ENCODE measurements at regions not wholly inside any gene's neighbourhood (a gene's known extent, or its start where the extent isn't known, plus 50 kb on each side); places are given as distances from the start of the nearest gene placed in this dataset.

DNA sequence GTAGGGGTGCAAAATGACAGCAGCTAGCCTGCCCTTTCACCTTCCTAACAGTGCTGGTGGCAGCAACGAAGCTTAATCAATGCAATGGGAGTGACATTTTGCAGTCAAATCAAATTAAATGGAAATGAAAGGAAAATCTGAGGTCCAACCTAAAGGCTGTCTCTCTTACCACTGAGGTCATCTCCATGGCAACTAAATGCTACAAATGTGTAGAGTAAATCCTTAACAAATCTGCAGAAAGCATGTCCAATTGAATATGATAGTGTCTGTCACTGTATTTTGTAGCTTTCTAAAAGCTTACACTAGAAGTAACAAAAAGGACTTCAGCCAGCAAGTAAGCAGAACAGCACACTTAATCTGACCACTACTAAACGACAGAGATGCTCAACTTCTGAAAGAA is 488.8 kb downstream of the BCAT1 start:
- Histone ChIP-seq H3K4me1 (ENCODE audit: control insufficient read depth, insufficient read depth, low read length) (no peaks in the 10 kb centered on the region), H3K27ac (ENCODE audit: low read length) (no peak overlapping the region), H3K36me3 (ENCODE audit: control insufficient read depth, insufficient read depth, low read length) (no peaks in the 10 kb centered on the region), H3K9me3 (ENCODE audit: control insufficient read depth, low read depth, low read length) (no peaks in the 10 kb centered on the region), H3K27me3 (ENCODE audit: control insufficient read depth, insufficient read depth, low read length) (no peaks in the 10 kb centered on the region), H3K4me3 (ENCODE audit: low read length) (no peak overlapping the region)
- no CpG with 5 or more reads among the region's 2 CpGs for WGBS (ENCODE audit: insufficient coverage, low lambda C conversion rate)
- no peak for DNase-seq

DNA sequence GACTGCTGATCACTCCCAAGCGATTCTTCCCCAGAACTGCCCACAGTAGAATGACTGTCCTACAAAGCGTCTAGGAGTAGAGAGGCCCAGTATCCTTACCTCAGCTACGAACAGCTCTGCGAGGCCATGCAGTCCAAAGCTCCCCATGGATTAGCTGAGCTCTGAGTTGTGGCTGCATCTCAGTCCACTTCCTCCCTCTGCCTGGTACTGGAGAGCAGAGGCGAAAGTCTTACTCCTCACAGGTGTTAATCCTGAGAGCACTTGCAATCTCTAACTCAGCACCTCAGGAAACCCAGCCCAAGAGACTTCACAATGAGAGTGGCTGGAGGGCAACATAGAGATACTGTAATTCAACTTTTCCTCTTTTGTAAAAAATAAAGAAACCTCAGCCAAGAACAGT is 493.1 kb downstream of the BCAT1 start:
- no CpG with 5 or more reads among the region's 5 CpGs for WGBS (ENCODE audit: insufficient coverage, low lambda C conversion rate)
- no peak for DNase-seq

DNA sequence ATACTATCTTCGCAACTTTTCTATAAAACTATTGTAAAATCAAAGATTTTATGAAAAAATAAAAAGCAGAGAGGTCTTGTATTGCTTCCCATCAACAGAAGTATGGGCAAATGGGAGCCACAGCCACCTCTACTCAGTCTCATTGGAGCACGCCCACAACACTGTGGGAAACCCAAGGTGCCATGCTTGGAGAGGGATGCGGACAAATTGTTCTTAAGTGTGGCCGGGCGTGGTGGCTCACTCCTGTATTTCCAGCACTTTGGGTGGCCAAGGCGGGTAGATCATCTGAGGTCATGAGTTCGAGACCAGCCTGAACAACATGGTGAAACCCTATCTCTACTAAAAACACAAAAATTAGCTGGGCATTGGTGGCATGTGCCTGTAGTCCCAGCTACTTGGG is 498.2 kb upstream of the SOX5 start:
- Histone ChIP-seq H3K27me3 (ENCODE audit: control insufficient read depth, insufficient read depth, low read length) (no peaks in the 10 kb centered on the region), H3K4me1 (ENCODE audit: control insufficient read depth, insufficient read depth, low read length) (no peaks in the 10 kb centered on the region), H3K36me3 (ENCODE audit: control insufficient read depth, insufficient read depth, low read length) (no peaks in the 10 kb centered on the region), H3K27ac (ENCODE audit: low read length) (no peak overlapping the region), H3K9me3 (ENCODE audit: control insufficient read depth, low read depth, low read length) (no peaks in the 10 kb centered on the region), H3K4me3 (ENCODE audit: low read length) (no peak overlapping the region)
- 100% methylated on average over 1 of the region's 7 CpGs for WGBS (ENCODE audit: insufficient coverage, low lambda C conversion rate)
- no peak for DNase-seq

More for the DNA sequence above, 493.1 kb downstream of the BCAT1 start:
- H3K27ac ChIP-seq (ENCODE audit: low read length) = no peak overlapping the region
- H3K4me3 ChIP-seq (ENCODE audit: low read length) = no peak overlapping the region
- no peaks in the 10 kb centered on the region for H3K36me3 ChIP-seq (ENCODE audit: control insufficient read depth, insufficient read depth, low read length)
- no peaks in the 10 kb centered on the region for H3K4me1 ChIP-seq (ENCODE audit: control insufficient read depth, insufficient read depth, low read length)
- no peaks in the 10 kb centered on the region for H3K9me3 ChIP-seq (ENCODE audit: control insufficient read depth, low read depth, low read length)
- no peaks in the 10 kb centered on the region for H3K27me3 ChIP-seq (ENCODE audit: control insufficient read depth, insufficient read depth, low read length)

DNA sequence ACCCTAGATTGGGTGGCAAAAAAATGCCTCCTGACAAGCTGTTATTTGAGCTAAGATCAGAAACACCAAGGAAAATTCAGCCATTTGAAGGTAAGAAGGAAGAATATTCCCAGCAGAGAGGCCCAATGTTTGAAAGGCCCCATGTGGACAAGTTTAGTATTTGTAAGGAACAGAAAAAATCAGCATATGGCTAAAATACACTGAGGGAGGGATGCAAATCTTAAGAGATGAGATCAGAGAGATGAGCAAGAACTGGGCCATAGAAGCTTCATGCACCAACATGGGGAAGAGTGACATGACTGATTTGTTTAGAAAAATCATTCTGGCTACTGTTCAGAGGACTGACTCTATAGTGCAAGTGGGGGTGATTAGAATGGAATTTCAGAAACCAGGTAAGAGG is 496.8 kb upstream of the SOX5 start:
- DNase-seq = no peak

DNA sequence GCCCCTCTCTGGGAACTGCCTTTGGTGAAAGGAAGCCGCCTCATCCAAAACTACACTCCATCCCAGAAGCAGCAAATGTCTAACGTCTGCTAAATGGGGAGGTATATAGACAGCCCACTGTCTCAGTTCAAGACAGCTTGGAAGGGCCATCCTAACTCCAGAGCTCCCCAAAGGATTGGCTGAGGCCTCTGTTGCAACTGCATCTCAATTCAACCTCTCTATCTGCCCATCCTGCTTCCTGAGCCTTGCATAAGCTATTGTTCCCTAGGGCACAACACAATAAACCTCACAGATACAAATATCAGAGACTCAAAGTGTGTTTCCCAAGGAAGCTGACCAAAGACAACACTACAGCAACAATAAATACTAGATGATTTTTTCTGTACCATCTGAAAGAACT is 495.2 kb upstream of the SOX5 start:
- Histone ChIP-seq H3K4me1 (ENCODE audit: control insufficient read depth, insufficient read depth, low read length) (no peaks in the 10 kb centered on the region), H3K9me3 (ENCODE audit: control insufficient read depth, low read depth, low read length) (no peaks in the 10 kb centered on the region)
- no CpG with 5 or more reads among the region's 2 CpGs for WGBS (ENCODE audit: insufficient coverage, low lambda C conversion rate)

More for the DNA sequence above, 496.8 kb upstream of the SOX5 start:
- Histone ChIP-seq H3K4me3 (ENCODE audit: low read length) (no peak overlapping the region), H3K36me3 (ENCODE audit: control insufficient read depth, insufficient read depth, low read length) (no peaks in the 10 kb centered on the region), H3K27me3 (ENCODE audit: control insufficient read depth, insufficient read depth, low read length) (no peaks in the 10 kb centered on the region), H3K9me3 (ENCODE audit: control insufficient read depth, low read depth, low read length) (no peaks in the 10 kb centered on the region), H3K27ac (ENCODE audit: low read length) (no peak overlapping the region), H3K4me1 (ENCODE audit: control insufficient read depth, insufficient read depth, low read length) (no peaks in the 10 kb centered on the region)

DNA sequence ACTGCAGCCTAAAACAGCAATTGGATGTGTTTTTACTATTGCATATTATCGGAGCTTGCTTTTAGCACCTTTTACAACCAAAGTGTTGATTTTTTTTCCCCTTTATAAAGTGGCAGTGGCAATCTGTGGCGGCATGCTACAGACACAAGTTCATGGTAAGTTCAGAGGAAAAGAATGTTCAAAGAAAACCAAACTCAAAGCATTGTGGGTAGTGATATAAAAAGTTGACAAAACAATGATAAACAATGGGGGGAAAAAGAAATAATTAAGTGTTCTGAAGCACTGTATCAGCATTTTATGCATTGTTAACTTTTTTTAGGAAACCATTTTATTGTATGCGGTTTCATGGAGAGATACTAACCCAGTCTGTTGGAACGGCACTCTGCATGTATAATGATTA is 492.0 kb upstream of the SOX5 start:
- WGBS (ENCODE audit: insufficient coverage, low lambda C conversion rate) = 80% methylated on average over 1 of the region's 4 CpGs
- Histone ChIP-seq H3K4me1 (ENCODE audit: control insufficient read depth, insufficient read depth, low read length) (no peaks in the 10 kb centered on the region), H3K36me3 (ENCODE audit: control insufficient read depth, insufficient read depth, low read length) (no peaks in the 10 kb centered on the region), H3K27ac (ENCODE audit: low read length) (no peak overlapping the region), H3K27me3 (ENCODE audit: control insufficient read depth, insufficient read depth, low read length) (no peaks in the 10 kb centered on the region), H3K9me3 (ENCODE audit: control insufficient read depth, low read depth, low read length) (no peaks in the 10 kb centered on the region), H3K4me3 (ENCODE audit: low read length) (no peak overlapping the region)
- no peak for DNase-seq

More for the DNA sequence above, 495.2 kb upstream of the SOX5 start:
- Histone ChIP-seq H3K27me3 (ENCODE audit: control insufficient read depth, insufficient read depth, low read length) (no peaks in the 10 kb centered on the region), H3K36me3 (ENCODE audit: control insufficient read depth, insufficient read depth, low read length) (no peaks in the 10 kb centered on the region), H3K27ac (ENCODE audit: low read length) (no peak overlapping the region), H3K4me3 (ENCODE audit: low read length) (no peak overlapping the region)
- no peak for DNase-seq

DNA sequence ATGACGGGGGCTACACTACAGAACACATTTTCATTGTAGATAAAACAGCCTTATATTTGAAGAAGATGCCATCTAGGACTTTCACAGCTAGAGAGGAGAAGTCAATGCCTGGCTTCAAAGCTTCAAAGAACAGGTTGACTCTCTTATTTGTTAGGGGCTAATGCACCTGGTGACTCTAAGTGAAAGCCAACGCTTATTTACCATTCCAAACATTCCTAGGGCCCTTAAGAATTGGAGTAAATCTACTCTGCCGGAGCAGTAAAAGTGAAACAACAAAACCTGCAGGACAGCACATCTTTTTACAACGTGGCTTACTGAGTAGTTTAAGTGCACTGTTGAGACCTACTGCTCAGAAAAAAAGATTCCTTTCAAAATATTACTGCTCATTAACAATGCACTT is 487.2 kb upstream of the SOX5 start:
- Histone ChIP-seq H3K4me3 (ENCODE audit: low read length) (no peak overlapping the region), H3K4me1 (ENCODE audit: control insufficient read depth, insufficient read depth, low read length) (no peaks in the 10 kb centered on the region), H3K27me3 (ENCODE audit: control insufficient read depth, insufficient read depth, low read length) (no peaks in the 10 kb centered on the region), H3K9me3 (ENCODE audit: control insufficient read depth, low read depth, low read length) (no peaks in the 10 kb centered on the region), H3K27ac (ENCODE audit: low read length) (no peak overlapping the region), H3K36me3 (ENCODE audit: control insufficient read depth, insufficient read depth, low read length) (no peaks in the 10 kb centered on the region)
- no peak for DNase-seq
- no CpG with 5 or more reads among the region's 4 CpGs for WGBS (ENCODE audit: insufficient coverage, low lambda C conversion rate)

DNA sequence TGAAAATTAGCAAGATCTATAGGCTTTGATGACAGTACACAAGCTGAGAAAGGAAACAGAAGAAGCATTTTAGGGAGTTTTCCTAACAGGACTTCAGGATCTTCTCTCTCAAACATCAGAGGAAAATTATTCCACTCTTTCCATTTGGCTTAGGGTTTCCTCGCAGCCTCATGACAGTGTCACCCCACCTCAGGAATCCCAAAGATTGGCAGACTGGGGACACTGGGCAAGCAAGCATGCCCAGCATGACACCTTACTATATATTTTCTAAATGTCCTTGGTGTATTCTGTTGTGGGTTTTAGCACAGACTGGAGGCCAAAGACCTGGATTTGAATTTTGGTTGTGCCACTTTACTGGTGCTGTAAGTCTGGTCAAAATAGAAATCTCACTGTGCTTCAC is 482.4 kb upstream of the SOX5 start:
- no peaks in the 10 kb centered on the region for H3K36me3 ChIP-seq (ENCODE audit: control insufficient read depth, insufficient read depth, low read length)
- no peaks in the 10 kb centered on the region for H3K9me3 ChIP-seq (ENCODE audit: control insufficient read depth, low read depth, low read length)
- no peaks in the 10 kb centered on the region for H3K4me1 ChIP-seq (ENCODE audit: control insufficient read depth, insufficient read depth, low read length)
- no peak for DNase-seq
- no peaks in the 10 kb centered on the region for H3K27me3 ChIP-seq (ENCODE audit: control insufficient read depth, insufficient read depth, low read length)
- H3K4me3 ChIP-seq (ENCODE audit: low read length) = no peak overlapping the region
- no peak overlapping the region for H3K27ac ChIP-seq (ENCODE audit: low read length)
- WGBS (ENCODE audit: insufficient coverage, low lambda C conversion rate) = no CpG with 5 or more reads among the region's 1 CpG

DNA sequence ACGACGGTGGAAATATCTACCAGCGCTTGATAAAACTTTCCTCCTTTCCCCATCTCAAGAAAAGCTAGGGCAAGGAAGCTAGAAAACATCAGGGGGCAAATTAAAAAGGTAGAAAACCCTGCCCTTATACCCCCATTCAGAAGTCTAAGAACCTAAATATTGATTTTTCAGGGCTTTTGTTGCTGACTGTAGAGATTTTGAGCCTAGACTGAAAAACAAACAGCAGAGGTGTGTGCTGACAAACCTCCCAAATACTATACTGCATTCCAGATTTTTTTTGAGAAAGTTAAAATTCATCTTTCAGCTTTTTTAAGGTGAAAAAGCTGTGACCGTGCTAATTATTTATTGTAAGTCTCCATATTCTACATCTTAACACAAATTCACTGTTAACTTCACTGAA is 478.3 kb upstream of the SOX5 start:
- H3K9me3 ChIP-seq (ENCODE audit: control insufficient read depth, low read depth, low read length) = no peaks in the 10 kb centered on the region
- H3K36me3 ChIP-seq (ENCODE audit: control insufficient read depth, insufficient read depth, low read length) = no peaks in the 10 kb centered on the region
- H3K4me1 ChIP-seq (ENCODE audit: control insufficient read depth, insufficient read depth, low read length) = no peaks in the 10 kb centered on the region
- H3K27me3 ChIP-seq (ENCODE audit: control insufficient read depth, insufficient read depth, low read length) = no peaks in the 10 kb centered on the region
- no peak overlapping the region for H3K4me3 ChIP-seq (ENCODE audit: low read length)
- H3K27ac ChIP-seq (ENCODE audit: low read length) = no peak overlapping the region
- 89% methylated on average over 4 of the region's 4 CpGs for WGBS (ENCODE audit: insufficient coverage, low lambda C conversion rate)
- no peak for DNase-seq

DNA sequence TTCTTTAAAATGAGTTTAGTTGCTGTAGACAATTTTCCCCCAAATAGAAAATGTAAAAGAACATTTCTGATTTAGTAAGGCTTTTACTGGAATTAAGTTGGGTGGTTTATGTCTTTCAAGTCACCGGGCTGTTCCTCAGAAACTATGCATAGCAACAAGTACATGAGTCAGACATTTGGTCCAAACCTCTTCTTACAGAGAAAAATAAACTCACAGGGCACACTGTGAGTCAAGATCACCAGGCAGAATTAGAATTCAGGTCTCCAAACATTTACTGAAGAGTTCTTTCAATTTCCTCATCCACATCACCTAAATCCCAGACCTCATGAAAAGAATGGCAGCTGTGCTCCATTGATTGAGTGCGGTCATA is 476.1 kb upstream of the SOX5 start:
- Histone ChIP-seq H3K36me3 (ENCODE audit: control insufficient read depth, insufficient read depth, low read length) (no peaks in the 10 kb centered on the region), H3K27ac (ENCODE audit: low read length) (no peak overlapping the region), H3K27me3 (ENCODE audit: control insufficient read depth, insufficient read depth, low read length) (no peaks in the 10 kb centered on the region), H3K4me3 (ENCODE audit: low read length) (no peak overlapping the region), H3K9me3 (ENCODE audit: control insufficient read depth, low read depth, low read length) (no peaks in the 10 kb centered on the region), H3K4me1 (ENCODE audit: control insufficient read depth, insufficient read depth, low read length) (no peaks in the 10 kb centered on the region)
- WGBS (ENCODE audit: insufficient coverage, low lambda C conversion rate) = no CpG with 5 or more reads among the region's 2 CpGs
- no peak for DNase-seq

DNA sequence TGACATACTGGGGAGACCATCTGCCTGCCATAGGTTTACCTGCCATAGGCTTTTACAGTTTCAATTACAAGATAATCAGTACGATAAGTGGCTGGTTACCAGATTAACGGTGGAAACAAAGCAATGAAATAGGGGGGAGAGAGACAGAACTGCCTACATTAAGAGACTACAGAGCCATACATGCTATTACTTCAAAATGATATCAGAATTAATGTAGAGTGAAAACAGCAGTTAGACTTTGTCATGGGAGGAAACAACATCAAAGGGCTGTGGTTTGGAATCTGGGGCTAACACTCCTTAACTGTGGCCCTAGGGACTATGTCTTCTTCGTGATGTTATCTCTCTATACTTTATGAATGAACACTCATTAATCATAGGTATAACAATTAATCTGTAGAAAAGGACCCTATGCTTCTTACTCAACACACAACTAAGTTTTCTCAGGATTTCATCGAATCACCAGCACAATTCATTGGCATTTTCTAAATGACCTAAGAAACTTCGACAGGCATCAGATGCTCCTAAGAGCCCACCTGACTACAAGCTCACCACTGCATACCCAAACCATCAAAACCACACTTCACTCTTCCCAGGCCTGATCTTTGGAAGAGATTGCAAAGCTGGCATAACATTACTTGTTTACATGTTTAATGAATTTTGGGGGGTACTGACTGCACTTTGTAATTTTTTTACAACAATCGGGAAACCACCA is 475.6 kb upstream of the SOX5 start:
- 11% methylated on average over 3 of the region's 6 CpGs for WGBS (ENCODE audit: insufficient coverage, low lambda C conversion rate)
- no peaks in the 10 kb centered on the region for H3K9me3 ChIP-seq (ENCODE audit: control insufficient read depth, low read depth, low read length)
- H3K27ac ChIP-seq (ENCODE audit: low read length) = no peak overlapping the region
- no peaks in the 10 kb centered on the region for H3K36me3 ChIP-seq (ENCODE audit: control insufficient read depth, insufficient read depth, low read length)
- no peak for DNase-seq
- H3K4me3 ChIP-seq (ENCODE audit: low read length) = no peak overlapping the region
- no peaks in the 10 kb centered on the region for H3K4me1 ChIP-seq (ENCODE audit: control insufficient read depth, insufficient read depth, low read length)
- no peaks in the 10 kb centered on the region for H3K27me3 ChIP-seq (ENCODE audit: control insufficient read depth, insufficient read depth, low read length)
